Lower leg skin (tissue), 3 donors: ENCODE measurements at regions not wholly inside any gene's neighbourhood (a gene's known extent, or its start where the extent isn't known, plus 50 kb on each side); places are given as distances from the start of the nearest gene placed in this dataset.

Experiments
- POLR2A ChIP-seq, 2 donors: fragments of 450-650 bp; IDR thresholded peaks; one replicate each; pipeline ENCODE4 v1.6.1; 2016 to 2017; ENCODE audit warnings: antibody characterized with exemption in 2 of 2, mild to moderate bottlenecking in 1 of 2, moderate library complexity in 1 of 2
- TF ChIP-seq, protein P1 (sequence below), 3 donors: fragments of 450-650 bp; IDR thresholded peaks; one replicate each; pipeline ENCODE4 v1.5.1; 2016; ENCODE audit warnings: antibody characterized with exemption in 3 of 3, mild to moderate bottlenecking in 3 of 3, moderate library complexity in 2 of 3

DNA sequence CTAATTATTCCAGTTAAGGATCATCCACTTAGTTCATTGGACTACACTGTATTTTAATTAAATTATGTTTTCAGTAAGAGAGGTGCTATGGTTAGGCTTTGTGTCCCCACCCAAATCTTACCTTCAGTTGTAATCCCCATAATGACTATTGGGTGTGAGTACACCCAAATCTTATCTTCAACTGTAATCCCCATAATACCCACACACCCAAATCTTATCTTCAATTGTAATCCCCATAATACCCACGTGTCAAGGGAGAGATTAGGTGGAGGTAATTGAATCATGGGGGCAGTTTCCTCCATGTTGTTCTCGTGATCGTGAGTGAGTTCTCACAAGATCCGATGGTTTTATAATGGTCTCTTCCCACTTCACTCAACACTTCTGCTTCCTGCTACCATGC, 208.0 kb upstream of the PHACTR1 start:
- TF ChIP-seq, protein P1, sequence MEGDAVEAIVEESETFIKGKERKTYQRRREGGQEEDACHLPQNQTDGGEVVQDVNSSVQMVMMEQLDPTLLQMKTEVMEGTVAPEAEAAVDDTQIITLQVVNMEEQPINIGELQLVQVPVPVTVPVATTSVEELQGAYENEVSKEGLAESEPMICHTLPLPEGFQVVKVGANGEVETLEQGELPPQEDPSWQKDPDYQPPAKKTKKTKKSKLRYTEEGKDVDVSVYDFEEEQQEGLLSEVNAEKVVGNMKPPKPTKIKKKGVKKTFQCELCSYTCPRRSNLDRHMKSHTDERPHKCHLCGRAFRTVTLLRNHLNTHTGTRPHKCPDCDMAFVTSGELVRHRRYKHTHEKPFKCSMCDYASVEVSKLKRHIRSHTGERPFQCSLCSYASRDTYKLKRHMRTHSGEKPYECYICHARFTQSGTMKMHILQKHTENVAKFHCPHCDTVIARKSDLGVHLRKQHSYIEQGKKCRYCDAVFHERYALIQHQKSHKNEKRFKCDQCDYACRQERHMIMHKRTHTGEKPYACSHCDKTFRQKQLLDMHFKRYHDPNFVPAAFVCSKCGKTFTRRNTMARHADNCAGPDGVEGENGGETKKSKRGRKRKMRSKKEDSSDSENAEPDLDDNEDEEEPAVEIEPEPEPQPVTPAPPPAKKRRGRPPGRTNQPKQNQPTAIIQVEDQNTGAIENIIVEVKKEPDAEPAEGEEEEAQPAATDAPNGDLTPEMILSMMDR (IDR thresholded peaks at IDR 0.05), result no peak
- TF ChIP-seq POLR2A (IDR thresholded peaks at IDR 0.05), result no peak
